ENCODE measurements at regions not wholly inside any gene's neighbourhood (a gene's known extent, or its start where the extent isn't known, plus 50 kb on each side); places are given as distances from the start of the nearest gene placed in this dataset.

- Histone ChIP-seq H3K27me3 (ENCODE audit: insufficient read depth, low read length) (peaks cover 2% of the 10 kb centered on the region), H3K9me3 (ENCODE audit: low read depth, low read length) (no peaks in the 10 kb centered on the region), H4K20me1 (ENCODE audit: insufficient read depth, low read length) (no peaks in the 10 kb centered on the region), H3K4me3 (ENCODE audit: insufficient read depth, low read length) (no peak overlapping the region), H3K27ac (ENCODE audit: low read depth, low read length) (no peak overlapping the region), H2AFZ (ENCODE audit: low read length) (no peak overlapping the region), H3K4me2 (ENCODE audit: insufficient read depth, low read length) (no peak overlapping the region), H3K79me2 (ENCODE audit: insufficient read depth, low read length) (no peaks in the 10 kb centered on the region), H3K4me1 (ENCODE audit: insufficient read depth, low read length) (no peaks in the 10 kb centered on the region), H3K36me3 (ENCODE audit: insufficient read depth, low read length) (no peaks in the 10 kb centered on the region)
- TF ChIP-seq, protein P1, sequence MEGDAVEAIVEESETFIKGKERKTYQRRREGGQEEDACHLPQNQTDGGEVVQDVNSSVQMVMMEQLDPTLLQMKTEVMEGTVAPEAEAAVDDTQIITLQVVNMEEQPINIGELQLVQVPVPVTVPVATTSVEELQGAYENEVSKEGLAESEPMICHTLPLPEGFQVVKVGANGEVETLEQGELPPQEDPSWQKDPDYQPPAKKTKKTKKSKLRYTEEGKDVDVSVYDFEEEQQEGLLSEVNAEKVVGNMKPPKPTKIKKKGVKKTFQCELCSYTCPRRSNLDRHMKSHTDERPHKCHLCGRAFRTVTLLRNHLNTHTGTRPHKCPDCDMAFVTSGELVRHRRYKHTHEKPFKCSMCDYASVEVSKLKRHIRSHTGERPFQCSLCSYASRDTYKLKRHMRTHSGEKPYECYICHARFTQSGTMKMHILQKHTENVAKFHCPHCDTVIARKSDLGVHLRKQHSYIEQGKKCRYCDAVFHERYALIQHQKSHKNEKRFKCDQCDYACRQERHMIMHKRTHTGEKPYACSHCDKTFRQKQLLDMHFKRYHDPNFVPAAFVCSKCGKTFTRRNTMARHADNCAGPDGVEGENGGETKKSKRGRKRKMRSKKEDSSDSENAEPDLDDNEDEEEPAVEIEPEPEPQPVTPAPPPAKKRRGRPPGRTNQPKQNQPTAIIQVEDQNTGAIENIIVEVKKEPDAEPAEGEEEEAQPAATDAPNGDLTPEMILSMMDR (IDR thresholded peaks at IDR 0.05; ENCODE audit: extremely low read depth, low read depth, low read length), result no peak
- DNase-seq (ENCODE audit: insufficient read length, low spot score, missing footprints), result no peak
Measured at GRCh38 chr19:30647891-30648720, 275.9 kb downstream of the ZNF536 start.

GRCh38 chr19:30646806-30647205 lies 274.6 kb downstream of the ZNF536 start:
- Histone ChIP-seq H3K79me2 (ENCODE audit: insufficient read depth, low read length) (no peaks in the 10 kb centered on the region), H3K4me1 (ENCODE audit: insufficient read depth, low read length) (no peaks in the 10 kb centered on the region), H3K36me3 (ENCODE audit: insufficient read depth, low read length) (no peaks in the 10 kb centered on the region), H3K4me3 (ENCODE audit: insufficient read depth, low read length) (no peak overlapping the region), H4K20me1 (ENCODE audit: insufficient read depth, low read length) (no peaks in the 10 kb centered on the region), H3K27me3 (ENCODE audit: insufficient read depth, low read length) (no peaks in the 10 kb centered on the region), H3K27ac (ENCODE audit: low read depth, low read length) (no peak overlapping the region), H3K9me3 (ENCODE audit: low read depth, low read length) (no peaks in the 10 kb centered on the region), H2AFZ (ENCODE audit: low read length) (no peak overlapping the region), H3K4me2 (ENCODE audit: insufficient read depth, low read length) (no peak overlapping the region)
- no peak for DNase-seq (ENCODE audit: insufficient read length, low spot score, missing footprints)
- TF ChIP-seq, protein P1 (IDR thresholded peaks at IDR 0.05; ENCODE audit: extremely low read depth, low read depth, low read length), result no peak

DNA sequence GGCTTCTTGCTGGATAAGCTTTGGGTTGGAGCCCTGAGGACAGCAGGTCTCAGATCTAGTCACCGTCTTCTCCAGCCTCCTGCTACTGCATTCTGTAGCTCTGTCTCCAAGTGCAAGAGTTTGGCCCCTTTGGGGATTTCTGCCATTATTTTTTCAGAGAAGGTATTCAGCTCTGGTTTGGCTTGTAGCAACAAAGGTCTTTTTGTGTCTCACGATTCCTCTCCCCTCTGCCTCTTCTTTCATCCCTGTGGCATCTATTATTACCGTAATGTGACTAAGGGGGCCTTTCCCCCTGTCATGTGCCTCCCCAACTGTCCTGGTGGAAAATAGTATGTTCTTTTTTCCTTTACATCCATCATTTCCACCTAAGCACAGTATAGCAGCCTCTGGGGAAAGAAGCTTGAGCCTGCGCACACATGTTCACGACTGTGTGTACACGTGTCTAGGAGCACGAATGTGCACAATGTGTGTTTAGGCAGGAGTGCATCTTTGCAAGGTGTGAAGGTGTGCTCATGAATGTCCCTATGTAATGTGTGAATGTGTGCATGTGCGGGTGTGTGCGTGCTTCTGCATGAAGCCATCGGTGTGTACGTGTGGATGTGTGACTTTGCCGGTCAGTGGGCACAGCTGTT lies 273.9 kb downstream of the ZNF536 start:
- H3K27me3 ChIP-seq (ENCODE audit: insufficient read depth, low read length), result no peaks in the 10 kb centered on the region
- DNase-seq (ENCODE audit: insufficient read length, low spot score, missing footprints), result no peak
- TF ChIP-seq, protein P1 (IDR thresholded peaks at IDR 0.05; ENCODE audit: extremely low read depth, low read depth, low read length), result no peak
- no peak overlapping the region for H2AFZ ChIP-seq (ENCODE audit: low read length)
- H3K27ac ChIP-seq (ENCODE audit: low read depth, low read length), result no peak overlapping the region
- no peak overlapping the region for H3K4me3 ChIP-seq (ENCODE audit: insufficient read depth, low read length)
- no peaks in the 10 kb centered on the region for H3K79me2 ChIP-seq (ENCODE audit: insufficient read depth, low read length)
- no peaks in the 10 kb centered on the region for H3K36me3 ChIP-seq (ENCODE audit: insufficient read depth, low read length)
- H3K4me1 ChIP-seq (ENCODE audit: insufficient read depth, low read length), result no peaks in the 10 kb centered on the region
- no peaks in the 10 kb centered on the region for H4K20me1 ChIP-seq (ENCODE audit: insufficient read depth, low read length)
- H3K4me2 ChIP-seq (ENCODE audit: insufficient read depth, low read length), result no peak overlapping the region
- no peaks in the 10 kb centered on the region for H3K9me3 ChIP-seq (ENCODE audit: low read depth, low read length)

DNA sequence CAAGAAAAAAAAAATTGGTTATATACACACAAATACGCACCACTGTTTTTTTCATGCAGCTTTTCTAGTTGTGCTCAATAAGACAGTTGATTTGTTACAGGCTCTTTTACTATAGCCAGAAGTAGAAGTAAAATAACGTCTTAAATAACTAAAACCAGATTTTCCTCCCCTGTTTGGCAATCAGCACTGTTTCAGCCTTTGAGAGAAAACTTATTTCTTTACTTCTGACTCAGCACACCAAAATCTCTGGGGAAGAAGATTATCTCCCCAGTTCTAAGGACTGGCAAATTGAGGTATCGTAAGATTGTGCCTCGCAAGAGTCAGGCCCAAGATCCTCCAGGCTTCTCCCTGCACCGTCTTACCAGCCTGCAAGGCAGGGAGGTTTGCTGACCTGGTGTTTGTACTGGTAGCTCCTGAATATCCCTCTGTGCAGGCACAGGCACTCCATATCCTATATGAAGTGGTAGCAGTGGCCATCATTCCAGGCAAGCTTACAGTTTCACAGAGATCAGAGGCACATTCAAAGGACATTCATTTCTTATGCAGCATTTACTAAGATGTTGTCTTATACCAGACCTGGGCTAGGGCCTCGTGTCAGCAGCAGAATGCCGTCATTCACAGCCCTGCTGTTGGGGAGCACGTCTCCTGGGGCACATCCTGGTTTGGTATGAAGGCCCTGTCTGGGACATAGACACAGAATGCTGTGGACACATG lies 268.2 kb downstream of the ZNF536 start:
- H3K4me1 ChIP-seq (ENCODE audit: insufficient read depth, low read length), result no peaks in the 10 kb centered on the region
- no peak overlapping the region for H3K4me3 ChIP-seq (ENCODE audit: insufficient read depth, low read length)
- TF ChIP-seq, protein P1 (IDR thresholded peaks at IDR 0.05; ENCODE audit: extremely low read depth, low read depth, low read length), result no peak
- no peak overlapping the region for H3K27ac ChIP-seq (ENCODE audit: low read depth, low read length)
- H3K79me2 ChIP-seq (ENCODE audit: insufficient read depth, low read length), result no peaks in the 10 kb centered on the region
- H2AFZ ChIP-seq (ENCODE audit: low read length), result no peak overlapping the region
- no peaks in the 10 kb centered on the region for H3K27me3 ChIP-seq (ENCODE audit: insufficient read depth, low read length)
- H3K9me3 ChIP-seq (ENCODE audit: low read depth, low read length), result no peaks in the 10 kb centered on the region
- no peaks in the 10 kb centered on the region for H3K36me3 ChIP-seq (ENCODE audit: insufficient read depth, low read length)
- no peak overlapping the region for H3K4me2 ChIP-seq (ENCODE audit: insufficient read depth, low read length)
- H4K20me1 ChIP-seq (ENCODE audit: insufficient read depth, low read length), result no peaks in the 10 kb centered on the region
- no peak for DNase-seq (ENCODE audit: insufficient read length, low spot score, missing footprints)
